ENCODE measurements at regions not wholly inside any gene's neighbourhood (a gene's known extent, or its start where the extent isn't known, plus 50 kb on each side); places are given as distances from the start of the nearest gene placed in this dataset.
A peak's percentile ranks its signal among the peaks of the same experiment; 100 is the strongest.

DNA sequence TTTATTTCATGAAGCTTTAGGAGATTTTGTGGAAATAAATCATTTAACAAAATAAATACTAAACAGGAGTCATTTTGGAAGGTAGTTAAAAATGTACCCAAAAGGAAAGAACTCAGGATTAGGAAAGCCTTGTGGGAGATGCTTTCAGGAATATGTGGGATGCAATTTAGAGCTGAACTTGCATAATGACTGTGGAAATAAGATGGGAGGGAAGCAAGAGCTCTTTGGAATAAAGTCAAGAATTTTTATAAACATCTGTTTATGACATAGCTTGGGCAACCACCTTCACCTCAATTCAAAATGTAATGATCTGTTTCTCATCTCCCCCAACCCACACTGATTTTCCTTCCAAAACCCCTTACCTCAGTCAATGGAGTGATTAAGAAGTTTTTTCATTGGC lies 623.8 kb downstream of the FAT4 start:
- no peak overlapping the region for H3K4me3 ChIP-seq (ENCODE audit: control insufficient read depth, low read depth, low read length)
- peak; percentile 6 for DNase-seq (ENCODE audit: low read depth)
- TF ChIP-seq, protein P1, sequence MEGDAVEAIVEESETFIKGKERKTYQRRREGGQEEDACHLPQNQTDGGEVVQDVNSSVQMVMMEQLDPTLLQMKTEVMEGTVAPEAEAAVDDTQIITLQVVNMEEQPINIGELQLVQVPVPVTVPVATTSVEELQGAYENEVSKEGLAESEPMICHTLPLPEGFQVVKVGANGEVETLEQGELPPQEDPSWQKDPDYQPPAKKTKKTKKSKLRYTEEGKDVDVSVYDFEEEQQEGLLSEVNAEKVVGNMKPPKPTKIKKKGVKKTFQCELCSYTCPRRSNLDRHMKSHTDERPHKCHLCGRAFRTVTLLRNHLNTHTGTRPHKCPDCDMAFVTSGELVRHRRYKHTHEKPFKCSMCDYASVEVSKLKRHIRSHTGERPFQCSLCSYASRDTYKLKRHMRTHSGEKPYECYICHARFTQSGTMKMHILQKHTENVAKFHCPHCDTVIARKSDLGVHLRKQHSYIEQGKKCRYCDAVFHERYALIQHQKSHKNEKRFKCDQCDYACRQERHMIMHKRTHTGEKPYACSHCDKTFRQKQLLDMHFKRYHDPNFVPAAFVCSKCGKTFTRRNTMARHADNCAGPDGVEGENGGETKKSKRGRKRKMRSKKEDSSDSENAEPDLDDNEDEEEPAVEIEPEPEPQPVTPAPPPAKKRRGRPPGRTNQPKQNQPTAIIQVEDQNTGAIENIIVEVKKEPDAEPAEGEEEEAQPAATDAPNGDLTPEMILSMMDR (conservative IDR thresholded peaks at IDR 0.05; ENCODE audit: control insufficient read depth, insufficient read depth, low read depth, low read length), result no peak

DNA sequence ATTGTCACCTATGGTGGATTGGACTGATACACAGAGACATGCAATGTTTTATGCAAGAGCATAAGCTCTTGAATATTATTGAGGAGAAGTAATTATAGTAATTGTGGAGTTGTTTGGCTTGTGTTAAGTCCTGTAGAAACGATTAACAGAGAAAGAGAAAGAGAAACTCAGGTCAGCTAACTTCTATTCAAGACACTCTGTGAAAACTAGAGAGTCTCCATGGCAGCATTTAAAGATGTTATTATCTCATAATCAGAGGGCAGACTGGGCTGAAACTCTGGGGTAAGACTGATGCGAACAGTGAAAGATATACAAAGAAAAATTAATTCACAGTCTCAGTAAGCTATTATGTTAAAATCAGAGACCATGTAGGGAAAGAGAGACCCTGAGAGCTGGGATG lies 625.7 kb downstream of the FAT4 start:
- TF ChIP-seq, protein P1 (conservative IDR thresholded peaks at IDR 0.05; ENCODE audit: control insufficient read depth, insufficient read depth, low read depth, low read length), result no peak
- H3K4me3 ChIP-seq (ENCODE audit: control insufficient read depth, low read depth, low read length), result no peak overlapping the region
- DNase-seq (ENCODE audit: low read depth), result no peak

DNA sequence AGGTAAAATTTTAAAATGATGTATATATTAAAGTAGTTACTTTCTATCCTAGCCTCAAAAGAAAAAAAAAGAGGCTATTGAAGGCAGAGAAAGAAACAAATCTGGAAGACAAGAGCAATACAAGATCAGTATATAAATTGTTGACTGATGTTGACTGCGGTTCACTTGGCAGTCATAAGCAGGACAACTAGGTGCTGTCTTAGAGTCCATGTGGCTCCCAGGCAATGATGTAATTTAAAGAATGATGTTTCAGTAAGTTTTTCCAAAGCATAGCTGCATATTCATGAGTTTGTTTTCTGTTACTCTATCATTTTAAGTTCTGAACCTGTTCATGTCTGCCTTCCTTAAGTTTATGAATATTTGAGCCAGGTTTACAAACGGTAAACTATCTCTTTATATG lies 630.2 kb downstream of the FAT4 start:
- no peak for DNase-seq (ENCODE audit: low read depth)
- H3K4me3 ChIP-seq (ENCODE audit: control insufficient read depth, low read depth, low read length), result no peak overlapping the region
- TF ChIP-seq, protein P1 (conservative IDR thresholded peaks at IDR 0.05; ENCODE audit: control insufficient read depth, insufficient read depth, low read depth, low read length), result no peak

DNA sequence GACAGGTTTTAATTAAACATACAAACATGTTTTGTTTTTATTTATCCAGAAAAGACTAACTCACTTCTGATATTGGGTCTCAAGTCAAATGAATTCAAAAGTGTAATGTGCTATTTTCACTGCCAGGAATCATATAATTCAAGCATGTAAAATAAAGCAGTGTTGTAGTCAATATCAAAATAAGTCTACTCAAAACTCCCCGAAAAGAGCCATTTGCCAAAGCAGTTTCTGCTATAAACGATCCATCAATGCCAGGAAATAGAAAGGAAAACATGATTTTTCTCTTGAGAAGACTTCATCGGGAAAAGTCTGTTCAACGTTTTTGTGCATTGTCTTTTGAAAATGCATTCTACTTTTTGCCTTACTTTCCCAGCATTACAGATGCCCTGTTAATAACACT lies 633.3 kb downstream of the FAT4 start:
- no peak for DNase-seq (ENCODE audit: low read depth)
- no peak overlapping the region for H3K4me3 ChIP-seq (ENCODE audit: control insufficient read depth, low read depth, low read length)
- TF ChIP-seq, protein P1 (conservative IDR thresholded peaks at IDR 0.05; ENCODE audit: control insufficient read depth, insufficient read depth, low read depth, low read length), result no peak

DNA sequence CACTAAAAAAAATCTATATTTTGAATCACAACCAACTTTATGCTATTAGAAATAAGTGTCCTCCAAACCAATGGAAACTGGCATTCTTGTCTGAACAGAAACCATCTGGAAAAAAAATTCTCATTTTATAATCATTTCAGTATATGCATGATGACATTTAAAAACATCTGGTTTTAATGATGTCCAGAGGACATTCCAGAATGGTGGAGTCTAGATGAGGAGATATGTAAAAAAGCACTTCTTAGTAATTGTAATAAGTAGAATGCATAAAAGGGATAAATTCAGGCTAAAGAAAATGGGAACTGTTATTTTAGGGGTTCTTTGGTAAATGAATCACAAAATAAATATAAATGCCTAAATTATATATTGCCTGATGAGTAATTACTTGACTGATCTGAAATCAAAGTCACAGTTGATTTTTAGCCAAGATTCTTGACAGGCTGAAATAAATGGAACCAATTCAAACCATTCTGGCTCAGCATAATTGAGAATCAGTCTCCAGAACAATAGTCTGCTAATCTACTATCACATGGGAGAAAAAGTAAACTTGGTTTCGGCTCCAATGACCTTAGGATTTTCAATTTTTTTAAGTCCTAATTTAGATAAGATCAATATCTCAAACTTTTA lies 636.6 kb downstream of the FAT4 start:
- DNase-seq (ENCODE audit: low read depth), result peak; percentile 82
- no peak overlapping the region for H3K4me3 ChIP-seq (ENCODE audit: control insufficient read depth, low read depth, low read length)
- TF ChIP-seq, protein P1 (conservative IDR thresholded peaks at IDR 0.05; ENCODE audit: control insufficient read depth, insufficient read depth, low read depth, low read length), result no peak

DNA sequence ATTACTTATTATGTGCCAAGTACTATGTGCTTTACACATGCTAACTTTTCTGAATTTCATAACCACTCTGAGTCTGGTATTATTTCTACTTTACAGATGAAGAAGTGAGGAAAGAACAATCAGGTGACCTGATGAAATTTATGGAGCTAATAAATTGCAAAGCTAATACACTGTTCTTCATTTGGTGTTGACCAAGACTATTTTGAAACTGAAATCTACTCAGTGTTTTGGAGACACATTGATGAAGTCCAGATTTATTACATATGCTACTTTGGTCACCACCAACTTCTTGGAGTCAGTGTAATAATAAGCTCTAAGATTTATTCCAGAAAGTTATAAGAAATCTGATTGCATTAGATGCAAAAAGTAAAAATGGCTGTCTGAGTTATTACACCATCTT lies 637.9 kb downstream of the FAT4 start:
- H3K4me3 ChIP-seq (ENCODE audit: control insufficient read depth, low read depth, low read length), result no peak overlapping the region
- no peak for DNase-seq (ENCODE audit: low read depth)
- TF ChIP-seq, protein P1 (conservative IDR thresholded peaks at IDR 0.05; ENCODE audit: control insufficient read depth, insufficient read depth, low read depth, low read length), result no peak

DNA sequence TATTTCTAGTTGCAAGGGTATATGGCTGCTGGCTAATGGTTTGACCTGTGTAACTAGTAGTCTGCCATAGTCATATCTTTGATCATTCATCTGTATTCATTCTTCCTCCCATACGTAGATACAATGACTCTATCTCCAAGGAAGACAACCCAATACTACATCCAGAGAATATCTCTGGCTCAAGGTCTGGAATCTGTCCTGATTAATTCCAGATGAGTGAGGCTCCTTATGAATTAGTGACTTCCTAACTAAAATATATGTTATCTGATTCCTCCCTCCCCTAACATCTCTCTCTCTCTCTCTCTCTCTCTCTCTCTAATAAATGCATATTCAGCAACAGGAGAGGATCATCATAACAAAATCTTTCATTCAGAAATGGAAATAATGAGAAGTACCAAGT lies 641.5 kb downstream of the FAT4 start:
- TF ChIP-seq, protein P1 (conservative IDR thresholded peaks at IDR 0.05; ENCODE audit: control insufficient read depth, insufficient read depth, low read depth, low read length), result no peak
- H3K4me3 ChIP-seq (ENCODE audit: control insufficient read depth, low read depth, low read length), result no peak overlapping the region
- DNase-seq (ENCODE audit: low read depth), result peak; percentile 23
